ENCODE measurements at regions not wholly inside any gene's neighbourhood (a gene's known extent, or its start where the extent isn't known, plus 50 kb on each side); places are given as distances from the start of the nearest gene placed in this dataset.
"Not testable (repeated sequence)": the region's sequence is repeated elsewhere in the genome, so short reads cannot be mapped to it uniquely, and the experiment has no call there.

GRCh38 chr10:131823601-131824099, 77.2 kb upstream of the PPP2R2D start:
- TF ChIP-seq CTCF (IDR thresholded peaks at IDR 0.05; ENCODE audit: poor library complexity); EZH2 (IDR thresholded peaks at IDR 0.05; ENCODE audit: borderline replicate concordance): not testable (repeated sequence)
